ENCODE measurements at regions not wholly inside any gene's neighbourhood (a gene's known extent, or its start where the extent isn't known, plus 50 kb on each side); places are given as distances from the start of the nearest gene placed in this dataset.
A peak's percentile ranks its signal among the peaks of the same experiment; 100 is the strongest.

GRCh38 chr1:99476058-99476457 lies 169.9 kb upstream of the PALMD start:
- no peak overlapping the region for H3K4me3 Mint-ChIP-seq
- H3K36me3 ChIP-seq (ENCODE audit: insufficient read depth, low read length) = no peaks in the 10 kb centered on the region

GRCh38 chr1:99481391-99481996 lies 164.4 kb upstream of the PALMD start:
- peak; percentile 17 to 53 (median 47) for DNase-seq
- ChIA-PET POLR2A (ENCODE audit: partially characterized antibody) (no interaction called here), CTCF (ENCODE audit: partially characterized antibody) (interaction anchor here (0.7 to 5.8 kb wide), 9 partner anchors 9 to 732 kb away, joined by 3 to 42 read pairs (median 5); no protein-coding TSS in a partner anchor)
- no peak overlapping the region for H3K4me3 Mint-ChIP-seq
- H3K9me3 Mint-ChIP-seq = no peaks in the 10 kb centered on the region
- no peaks in the 10 kb centered on the region for H3K4me1 Mint-ChIP-seq
- no peak overlapping the region for H3K27ac Mint-ChIP-seq
- H3K36me3 ChIP-seq (ENCODE audit: insufficient read depth, low read length) = no peaks in the 10 kb centered on the region
- no peaks in the 10 kb centered on the region for H3K9me3 ChIP-seq (ENCODE audit: control insufficient read depth in 1 of 2, low read length in 2 of 2)
- no peaks in the 10 kb centered on the region for H3K4me1 ChIP-seq (ENCODE audit: insufficient read depth, low read length)
- no peak overlapping the region for H3K27ac ChIP-seq (ENCODE audit: low read depth, low read length)
- peaks cover 7 to 8% of the 10 kb centered on the region in 2 donors for H3K27me3 Mint-ChIP-seq
- no peaks in the 10 kb centered on the region for H3K27me3 ChIP-seq (ENCODE audit: insufficient read depth, low read length)
- no peak overlapping the region for H3K4me3 ChIP-seq (ENCODE audit: low read length in 2 of 2)
- intact Hi-C loops (cut with micrococcal nuclease) = loop anchor here (1.0 kb wide), 1 partner anchor 301 kb away; no protein-coding TSS in a partner anchor
- H3K36me3 Mint-ChIP-seq = no peaks in the 10 kb centered on the region

More at GRCh38 chr1:99476058-99476457, 169.9 kb upstream of the PALMD start:
- Mint-ChIP-seq H3K27ac (no peak overlapping the region), H3K4me1 (no peaks in the 10 kb centered on the region), H3K9me3 (no peaks in the 10 kb centered on the region), H3K27me3 (no peaks in the 10 kb centered on the region), H3K36me3 (no peaks in the 10 kb centered on the region)
- no peaks in the 10 kb centered on the region for H3K9me3 ChIP-seq (ENCODE audit: control insufficient read depth in 1 of 2, low read length in 2 of 2)
- H3K27me3 ChIP-seq (ENCODE audit: insufficient read depth, low read length) = no peaks in the 10 kb centered on the region
- no peak overlapping the region for H3K27ac ChIP-seq (ENCODE audit: low read depth, low read length)
- intact Hi-C loops (cut with micrococcal nuclease) = no loop called here
- POLR2A ChIA-PET (ENCODE audit: partially characterized antibody) = no interaction called here
- CTCF ChIA-PET (ENCODE audit: partially characterized antibody) = interaction anchor here (1.4 kb wide), 1 partner anchor 683 kb away, joined by 3 read pairs; no protein-coding TSS in a partner anchor
- H3K4me1 ChIP-seq (ENCODE audit: insufficient read depth, low read length) = no peaks in the 10 kb centered on the region
- no peak overlapping the region for H3K4me3 ChIP-seq (ENCODE audit: low read length in 2 of 2)
- DNase-seq = no peak

GRCh38 chr1:99482286-99482685 lies 163.6 kb upstream of the PALMD start:
- H3K4me1 Mint-ChIP-seq = no peaks in the 10 kb centered on the region
- intact Hi-C loops (cut with micrococcal nuclease) = no loop called here
- H3K36me3 Mint-ChIP-seq = no peaks in the 10 kb centered on the region
- Histone ChIP-seq H3K36me3 (ENCODE audit: insufficient read depth, low read length) (no peaks in the 10 kb centered on the region), H3K9me3 (ENCODE audit: control insufficient read depth in 1 of 2, low read length in 2 of 2) (no peaks in the 10 kb centered on the region), H3K4me3 (ENCODE audit: low read length in 2 of 2) (no peak overlapping the region), H3K27ac (ENCODE audit: low read depth, low read length) (no peak overlapping the region), H3K4me1 (ENCODE audit: insufficient read depth, low read length) (no peaks in the 10 kb centered on the region), H3K27me3 (ENCODE audit: insufficient read depth, low read length) (no peaks in the 10 kb centered on the region)
- POLR2A ChIA-PET (ENCODE audit: partially characterized antibody) = no interaction called here
- CTCF ChIA-PET (ENCODE audit: partially characterized antibody) = interaction anchor here (4.7 to 5.8 kb wide), 2 partner anchors 689 to 733 kb away, joined by 40 to 42 read pairs; no protein-coding TSS in a partner anchor
- no peak overlapping the region for H3K4me3 Mint-ChIP-seq
- H3K9me3 Mint-ChIP-seq = no peaks in the 10 kb centered on the region
- H3K27ac Mint-ChIP-seq = no peak overlapping the region
- no peak for DNase-seq
- peaks cover 7 to 8% of the 10 kb centered on the region in 2 donors for H3K27me3 Mint-ChIP-seq

GRCh38 chr1:99482750-99483149 lies 163.2 kb upstream of the PALMD start:
- Mint-ChIP-seq H3K36me3 (no peaks in the 10 kb centered on the region), H3K4me1 (no peaks in the 10 kb centered on the region), H3K27ac (no peak overlapping the region), H3K4me3 (no peak overlapping the region), H3K27me3 (peaks cover 7 to 8% of the 10 kb centered on the region in 2 donors), H3K9me3 (no peaks in the 10 kb centered on the region)
- Histone ChIP-seq H3K36me3 (ENCODE audit: insufficient read depth, low read length) (no peaks in the 10 kb centered on the region), H3K27ac (ENCODE audit: low read depth, low read length) (no peak overlapping the region), H3K27me3 (ENCODE audit: insufficient read depth, low read length) (no peaks in the 10 kb centered on the region), H3K9me3 (ENCODE audit: control insufficient read depth in 1 of 2, low read length in 2 of 2) (no peaks in the 10 kb centered on the region), H3K4me1 (ENCODE audit: insufficient read depth, low read length) (no peaks in the 10 kb centered on the region), H3K4me3 (ENCODE audit: low read length in 2 of 2) (no peak overlapping the region)
- DNase-seq = no peak
- intact Hi-C loops (cut with micrococcal nuclease) = no loop called here
- ChIA-PET POLR2A (ENCODE audit: partially characterized antibody) (no interaction called here), CTCF (ENCODE audit: partially characterized antibody) (interaction anchor here (4.7 to 5.8 kb wide), 2 partner anchors 689 to 733 kb away, joined by 40 to 42 read pairs; no protein-coding TSS in a partner anchor)

GRCh38 chr1:99490031-99490430 lies 155.9 kb upstream of the PALMD start:
- Histone ChIP-seq H3K27me3 (ENCODE audit: insufficient read depth, low read length) (no peaks in the 10 kb centered on the region), H3K4me1 (ENCODE audit: insufficient read depth, low read length) (no peaks in the 10 kb centered on the region), H3K36me3 (ENCODE audit: insufficient read depth, low read length) (no peaks in the 10 kb centered on the region), H3K4me3 (ENCODE audit: low read length in 2 of 2) (no peak overlapping the region), H3K9me3 (ENCODE audit: control insufficient read depth in 1 of 2, low read length in 2 of 2) (no peaks in the 10 kb centered on the region), H3K27ac (ENCODE audit: low read depth, low read length) (no peak overlapping the region)
- Mint-ChIP-seq H3K27ac (no peak overlapping the region), H3K36me3 (no peaks in the 10 kb centered on the region), H3K27me3 (peaks cover 5% of the 10 kb centered on the region in 2 donors), H3K4me1 (no peaks in the 10 kb centered on the region), H3K9me3 (no peaks in the 10 kb centered on the region), H3K4me3 (no peak overlapping the region)
- no peak for DNase-seq
- intact Hi-C loops (cut with micrococcal nuclease) = no loop called here
- POLR2A ChIA-PET (ENCODE audit: partially characterized antibody) = no interaction called here
- CTCF ChIA-PET (ENCODE audit: partially characterized antibody) = no interaction called here

GRCh38 chr1:99496067-99496466 lies 149.8 kb upstream of the PALMD start:
- H3K4me3 Mint-ChIP-seq = no peak overlapping the region

GRCh38 chr1:99497690-99498089 lies 148.2 kb upstream of the PALMD start:
- ChIA-PET POLR2A (ENCODE audit: partially characterized antibody) (no interaction called here), CTCF (ENCODE audit: partially characterized antibody) (no interaction called here)
- DNase-seq = no peak
- H3K27ac Mint-ChIP-seq = no peak overlapping the region
- H3K27ac ChIP-seq (ENCODE audit: low read depth, low read length) = no peak overlapping the region
- intact Hi-C loops (cut with micrococcal nuclease) = no loop called here
- H3K27me3 ChIP-seq (ENCODE audit: insufficient read depth, low read length) = no peaks in the 10 kb centered on the region
- H3K9me3 Mint-ChIP-seq = no peaks in the 10 kb centered on the region
- H3K36me3 Mint-ChIP-seq = no peaks in the 10 kb centered on the region
- no peak overlapping the region for H3K4me3 Mint-ChIP-seq
- no peaks in the 10 kb centered on the region for H3K4me1 ChIP-seq (ENCODE audit: insufficient read depth, low read length)
- H3K36me3 ChIP-seq (ENCODE audit: insufficient read depth, low read length) = no peaks in the 10 kb centered on the region
- H3K9me3 ChIP-seq (ENCODE audit: control insufficient read depth in 1 of 2, low read length in 2 of 2) = no peaks in the 10 kb centered on the region
- no peak overlapping the region for H3K4me3 ChIP-seq (ENCODE audit: low read length in 2 of 2)
- H3K27me3 Mint-ChIP-seq = peaks cover 0 to 2% of the 10 kb centered on the region in 2 donors
- no peaks in the 10 kb centered on the region for H3K4me1 Mint-ChIP-seq

More at GRCh38 chr1:99496067-99496466, 149.8 kb upstream of the PALMD start:
- no peaks in the 10 kb centered on the region for H3K36me3 ChIP-seq (ENCODE audit: insufficient read depth, low read length)
- no peak overlapping the region for H3K27ac Mint-ChIP-seq
- no peaks in the 10 kb centered on the region for H3K36me3 Mint-ChIP-seq
- no peaks in the 10 kb centered on the region for H3K4me1 ChIP-seq (ENCODE audit: insufficient read depth, low read length)
- H3K27me3 Mint-ChIP-seq = peaks cover 0 to 1% of the 10 kb centered on the region in 2 donors
- no peaks in the 10 kb centered on the region for H3K9me3 Mint-ChIP-seq
- ChIA-PET POLR2A (ENCODE audit: partially characterized antibody) (no interaction called here), CTCF (ENCODE audit: partially characterized antibody) (no interaction called here)
- no peaks in the 10 kb centered on the region for H3K9me3 ChIP-seq (ENCODE audit: control insufficient read depth in 1 of 2, low read length in 2 of 2)
- no peak overlapping the region for H3K4me3 ChIP-seq (ENCODE audit: low read length in 2 of 2)
- no peaks in the 10 kb centered on the region for H3K27me3 ChIP-seq (ENCODE audit: insufficient read depth, low read length)
- intact Hi-C loops (cut with micrococcal nuclease) = no loop called here
- H3K27ac ChIP-seq (ENCODE audit: low read depth, low read length) = no peak overlapping the region
- H3K4me1 Mint-ChIP-seq = no peaks in the 10 kb centered on the region
- DNase-seq = no peak

Data from CD4-positive, alpha-beta memory T cell (primary cell).